Panc1 (cell line): ENCODE measurements at regions not wholly inside any gene's neighbourhood (a gene's known extent, or its start where the extent isn't known, plus 50 kb on each side); places are given as distances from the start of the nearest gene placed in this dataset.

Experiments used
- ATAC-seq: fragments of 200-7000 bp; cut with Tn5 transposase; 2 replicates; pipeline ENCODE4 v1.9.1; 2020; ENCODE audit warnings: mild to moderate bottlenecking, moderate library complexity
- BruUV-seq: library from RNA; stranded (reverse); fragments of 400-500 nt; replicated peaks from 2 replicates; lab custom pipeline; 2021; lab: Mats Ljungman, UMichigan
- CTCF ChIA-PET: fragments of 300-600 bp; sonication (Branson Sonifier 250); formaldehyde crosslinking; loops from one replicate; lab custom pipeline; 2022; ENCODE audit warnings: antibody characterized with exemption; lab: Charles Lee
- POLR2A ChIA-PET: fragments of 300-600 bp; sonication (Branson Sonifier 250); formaldehyde crosslinking; loops from one replicate; lab custom pipeline; 2022; ENCODE audit warnings: antibody characterized with exemption; lab: Charles Lee
- DNase-seq: peaks from one replicate; pipeline ENCODE4 v3.0.0-alpha.2; 2010; ENCODE audit warnings: low read depth, low spot score
- H3K27ac ChIP-seq: 2 replicates; pipeline ENCODE4 v1.5.1; 2011; ENCODE audit warnings: mild to moderate bottlenecking, low read length, inconsistent platforms
- H3K27me3 ChIP-seq: fragments of 200-500 bp; sonication (Bioruptor generic); 2 replicates; pipeline ENCODE4 v1.6.0; 2014; ENCODE audit warnings: low read length, inconsistent platforms; ENCODE audit not compliant: control insufficient read depth, insufficient read depth
- H3K36me3 ChIP-seq: fragments of 200-500 bp; sonication (Bioruptor generic); 2 replicates; pipeline ENCODE4 v1.5.1; 2014; ENCODE audit warnings: inconsistent platforms, mild to moderate bottlenecking, low read length, moderate library complexity; ENCODE audit not compliant: control insufficient read depth, insufficient read depth
- H3K4me1 ChIP-seq: 2 replicates; pipeline ENCODE4 v1.5.1; 2011; ENCODE audit warnings: inconsistent platforms, mild to moderate bottlenecking, low read length, moderate library complexity; ENCODE audit not compliant: control insufficient read depth, insufficient read depth
- H3K4me3 ChIP-seq, 2 experiments: 2 replicates each; pipeline ENCODE4 v1.5.1; 2011 to 2012; ENCODE audit warnings: low read depth in 2 of 2, low read length in 2 of 2, mild to moderate bottlenecking in 2 of 2, inconsistent platforms in 1 of 2, moderate library complexity in 1 of 2
- H3K9me3 ChIP-seq: fragments of 200-500 bp; sonication (Bioruptor generic); 2 replicates; pipeline ENCODE4 v1.5.1; 2014; ENCODE audit warnings: low read depth, mild to moderate bottlenecking, inconsistent platforms, low read length, moderate library complexity; ENCODE audit not compliant: control insufficient read depth, insufficient read depth
- CTCF ChIP-seq: fragments of 450-650 bp; IDR thresholded peaks from 2 replicates; pipeline ENCODE4 v1.5.1; 2017; ENCODE audit warnings: mild to moderate bottlenecking
- POLR2AphosphoS5 ChIP-seq: IDR thresholded peaks from 2 replicates; pipeline ENCODE4 v1.6.1; 2012; ENCODE audit warnings: mild to moderate bottlenecking, low read depth, low read length, moderate library complexity
- REST ChIP-seq, 2 experiments: IDR thresholded peaks; 2 replicates each; pipeline ENCODE4 v1.6.1; 2011 to 2012; ENCODE audit warnings: low read depth in 2 of 2, control low read depth in 1 of 2, low read length in 1 of 2, mild to moderate bottlenecking in 1 of 2, moderate library complexity in 1 of 2; ENCODE audit not compliant: insufficient read depth in 1 of 2
- SIN3A ChIP-seq: IDR thresholded peaks from 2 replicates; pipeline ENCODE4 v1.6.1; 2012; ENCODE audit warnings: low read depth, mild to moderate bottlenecking, low read length, moderate library complexity, borderline replicate concordance; ENCODE audit not compliant: insufficient read depth
- TCF7L2 ChIP-seq: IDR thresholded peaks from 2 replicates; pipeline ENCODE4 v1.6.1; 2011; ENCODE audit warnings: mild to moderate bottlenecking, low read depth, low read length, inconsistent platforms
- in situ Hi-C: cut with HindIII; loops from 2 replicates; pipeline ENCODE4 v1.10.0; 2016; ENCODE audit warnings: low sequenced_read_pairs, low pct_unique_long_range_greater_than_20kb
- intact Hi-C: fragments of 100-400 bp; cut with micrococcal nuclease; formaldehyde crosslinking; loops from one replicate; pipeline ENCODE4 v1.10.0; 2022; ENCODE audit not compliant: unreplicated experiment

GRCh38 chr13:85541476-85541875, 257.7 kb downstream of the SLITRK6 start:
- BruUV-seq = no TSS peak
- POLR2A ChIA-PET = no interaction called here
- in situ Hi-C loops (no loop called here), intact Hi-C loops (no loop called here)
- Histone ChIP-seq H3K36me3 (no peaks in the 10 kb centered on the region), H3K4me3 (no peak overlapping the region), H3K4me1 (no peaks in the 10 kb centered on the region), H3K27ac (no peak overlapping the region), H3K27me3 (no peaks in the 10 kb centered on the region), H3K9me3 (no peaks in the 10 kb centered on the region)
- no peak for ATAC-seq
- no peak for TF ChIP-seq TCF7L2
- TF ChIP-seq POLR2AphosphoS5 = no peak
- no peak for TF ChIP-seq SIN3A
- TF ChIP-seq REST (IDR thresholded peaks at IDR 0.05; ENCODE audit: insufficient read depth in 1 of 2, low read depth in 2 of 2, low read length in 1 of 2) = no peak
- no peak for TF ChIP-seq CTCF
- no peak for DNase-seq
- CTCF ChIA-PET = no interaction called here

- CTCF ChIA-PET = no interaction called here
- H3K36me3 ChIP-seq = no peaks in the 10 kb centered on the region
- no TSS peak for BruUV-seq
- H3K9me3 ChIP-seq = no peaks in the 10 kb centered on the region
- no peak for DNase-seq
- no peak for TF ChIP-seq TCF7L2
- no peak for TF ChIP-seq CTCF
- no peak for TF ChIP-seq SIN3A
- no peak for TF ChIP-seq POLR2AphosphoS5
- no peak for TF ChIP-seq REST (IDR thresholded peaks at IDR 0.05; ENCODE audit: insufficient read depth in 1 of 2, low read depth in 2 of 2, low read length in 1 of 2)
- POLR2A ChIA-PET = no interaction called here
- H3K27ac ChIP-seq = no peak overlapping the region
- no peak for ATAC-seq
- intact Hi-C loops = no loop called here
- in situ Hi-C loops = no loop called here
- H3K4me3 ChIP-seq = no peak overlapping the region
- H3K27me3 ChIP-seq = no peaks in the 10 kb centered on the region
- H3K4me1 ChIP-seq = no peaks in the 10 kb centered on the region
Observed at GRCh38 chr13:85538957-85539356, 260.3 kb downstream of the SLITRK6 start.
